ENCODE measurements at regions not wholly inside any gene's neighbourhood (a gene's known extent, or its start where the extent isn't known, plus 50 kb on each side); places are given as distances from the start of the nearest gene placed in this dataset.

DNA sequence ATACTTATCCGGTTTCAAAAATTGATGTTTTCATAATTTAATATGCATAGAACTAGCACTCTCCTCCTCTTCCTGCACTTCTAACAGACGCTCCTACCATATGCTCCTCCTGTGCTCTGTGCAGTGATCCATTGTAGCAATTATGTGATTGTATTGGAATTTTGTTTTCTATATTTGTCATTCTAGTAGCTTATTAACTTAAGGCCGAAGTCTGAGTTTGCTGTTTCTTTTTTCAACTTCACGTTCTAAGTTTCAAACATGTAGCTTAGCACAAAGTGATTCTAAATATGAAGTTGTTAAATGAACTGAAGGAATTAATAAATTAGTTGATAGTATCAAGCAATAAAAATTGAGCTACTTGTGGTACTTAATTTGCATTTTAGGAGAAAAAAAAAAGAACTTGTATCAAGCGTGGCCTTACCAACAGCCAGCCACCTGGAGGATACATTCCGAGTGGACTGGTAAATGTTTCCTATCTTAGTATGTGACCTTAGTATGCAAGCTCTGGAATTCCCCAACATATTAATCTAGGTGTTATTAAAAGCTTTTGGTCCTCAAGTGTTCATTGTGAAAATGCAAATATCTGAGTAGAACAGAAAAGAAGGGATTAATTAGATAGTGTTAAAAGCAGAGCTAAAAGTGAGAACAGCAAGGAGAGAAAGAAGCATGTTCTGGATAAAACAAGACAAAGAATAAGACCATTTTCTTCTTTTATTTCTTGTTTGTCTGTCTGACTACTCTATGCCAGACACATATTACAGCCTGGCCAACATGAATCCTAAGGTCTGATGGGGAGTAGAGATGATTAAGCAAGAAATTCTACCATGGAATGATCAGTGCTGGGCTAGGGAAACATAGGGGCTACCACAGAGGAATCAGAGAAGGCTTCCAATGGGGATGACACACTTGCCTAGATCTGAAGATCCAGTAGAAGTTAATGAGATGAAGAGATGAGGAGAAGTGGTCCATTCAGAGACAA, 290.4 kb upstream of the MON1B start:
- DNase-seq (ENCODE audit: low spot score): no peak

DNA sequence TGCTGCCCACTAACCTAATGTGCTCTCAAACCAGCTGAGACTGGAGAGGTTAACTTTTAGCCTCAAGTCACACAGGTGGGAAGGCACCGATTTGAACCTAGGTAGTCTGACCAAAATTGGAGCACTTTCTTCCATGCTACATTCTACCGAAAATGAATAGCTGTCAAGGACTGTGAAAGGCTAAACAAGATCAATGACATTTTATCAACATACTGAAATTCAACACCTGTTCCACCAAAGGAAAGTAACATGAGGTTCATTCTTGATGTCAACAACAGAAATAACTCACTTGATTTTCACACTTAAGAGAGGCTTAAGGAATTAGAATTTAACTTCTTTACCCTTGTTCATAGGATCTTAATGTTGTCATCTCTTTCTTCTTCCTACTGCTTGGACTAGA, 284.4 kb upstream of the MON1B start:
- DNase-seq (ENCODE audit: low spot score): no peak

DNA sequence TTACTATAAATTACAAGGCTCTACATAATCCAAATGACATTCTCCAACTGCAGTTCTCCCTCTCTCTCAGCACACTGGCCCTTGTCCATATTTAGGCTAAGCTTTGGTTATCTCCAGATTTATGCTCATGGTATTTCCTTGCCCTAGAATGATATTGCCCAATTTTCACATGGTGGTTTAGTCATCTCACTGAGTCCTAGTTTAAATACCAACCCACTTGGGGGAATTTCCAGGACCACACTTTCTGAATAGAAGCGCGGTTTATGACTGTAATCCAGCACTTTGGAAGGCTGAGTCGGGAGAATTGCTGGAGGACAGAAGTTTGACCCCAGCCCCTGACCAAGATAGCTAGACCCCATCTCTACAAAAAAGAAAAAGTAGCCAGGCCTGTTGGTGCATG, 280.1 kb upstream of the MON1B start:
- DNase-seq (ENCODE audit: low spot score): no peak

DNA sequence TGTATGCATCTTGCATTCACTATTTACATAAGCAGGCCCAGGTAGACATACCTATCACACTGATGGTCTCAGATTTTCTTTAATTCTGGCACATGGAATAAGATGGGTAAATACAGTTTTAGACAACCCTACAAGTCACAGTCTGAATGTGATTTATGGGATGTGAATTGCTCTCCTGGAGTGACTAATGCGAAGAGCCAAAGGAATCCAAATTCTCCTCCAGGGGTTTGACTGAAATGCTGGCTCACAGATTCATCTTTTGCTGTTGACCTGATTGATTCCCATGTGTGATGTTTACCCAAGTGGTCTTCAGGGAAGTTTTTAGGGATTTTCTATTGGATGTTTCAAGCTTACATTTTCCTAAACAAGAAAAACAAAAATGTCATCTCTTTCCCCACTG, 277.9 kb upstream of the MON1B start:
- no peak for DNase-seq (ENCODE audit: low spot score)

DNA sequence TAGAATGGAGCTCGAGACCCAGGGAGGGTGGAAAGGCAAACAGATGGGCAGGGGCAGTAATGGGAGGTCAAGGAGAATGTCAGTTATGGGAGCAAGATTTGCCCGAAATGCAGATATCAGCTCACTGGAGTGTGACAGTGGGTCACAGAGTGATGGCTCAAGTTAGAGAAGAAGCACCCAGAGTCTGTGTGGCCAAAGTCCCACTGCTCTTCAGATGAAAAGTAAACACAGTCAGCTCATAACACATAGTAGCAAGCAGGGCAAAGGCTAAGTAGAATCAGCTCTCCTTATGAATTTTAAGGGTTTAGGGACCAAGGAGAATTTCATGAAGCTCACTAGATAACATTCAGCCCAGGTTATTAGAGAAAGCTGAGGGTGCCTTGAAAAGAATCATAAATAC, 264.9 kb upstream of the MON1B start:
- DNase-seq (ENCODE audit: low spot score): no peak

GRCh38 chr16:76926595-76926994, 264.4 kb upstream of the MON1B start:
- no peak for DNase-seq (ENCODE audit: low spot score)

- no peak for DNase-seq (ENCODE audit: low spot score)
These were observed 259.8 kb upstream of the MON1B start for GRCh38 chr16:76931186-76931585.

DNA sequence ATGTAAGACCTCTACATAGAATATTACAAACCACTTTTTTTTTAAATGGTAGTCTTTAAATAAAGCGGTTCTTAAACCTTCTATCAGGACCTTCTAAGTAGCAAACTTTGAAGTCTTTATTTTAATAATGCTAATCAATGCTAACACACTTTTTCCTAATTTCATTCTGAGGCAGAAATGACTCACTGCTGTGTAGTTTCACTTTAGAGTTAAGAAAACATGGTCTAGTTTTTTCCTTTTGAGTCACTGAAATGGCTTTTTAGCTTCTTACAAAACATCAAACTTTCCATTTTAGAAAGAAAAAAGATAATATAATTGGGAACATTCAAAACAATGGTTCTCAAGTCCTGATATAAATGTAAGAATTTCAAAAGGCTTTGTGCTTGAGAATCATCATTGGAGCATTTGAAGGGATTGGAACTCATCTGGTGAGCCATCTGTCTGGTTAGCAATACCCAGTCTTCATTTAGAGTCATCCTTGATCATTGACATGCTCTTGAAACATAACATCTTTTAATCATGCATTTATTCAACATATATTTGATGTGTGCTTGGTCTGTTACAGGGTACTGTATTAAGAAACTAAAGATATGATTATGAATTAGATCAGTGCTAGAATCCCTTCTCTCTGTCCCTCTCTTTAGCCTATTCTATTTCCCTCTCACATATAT, 258.3 kb upstream of the MON1B start:
- DNase-seq (ENCODE audit: low spot score): no peak

DNA sequence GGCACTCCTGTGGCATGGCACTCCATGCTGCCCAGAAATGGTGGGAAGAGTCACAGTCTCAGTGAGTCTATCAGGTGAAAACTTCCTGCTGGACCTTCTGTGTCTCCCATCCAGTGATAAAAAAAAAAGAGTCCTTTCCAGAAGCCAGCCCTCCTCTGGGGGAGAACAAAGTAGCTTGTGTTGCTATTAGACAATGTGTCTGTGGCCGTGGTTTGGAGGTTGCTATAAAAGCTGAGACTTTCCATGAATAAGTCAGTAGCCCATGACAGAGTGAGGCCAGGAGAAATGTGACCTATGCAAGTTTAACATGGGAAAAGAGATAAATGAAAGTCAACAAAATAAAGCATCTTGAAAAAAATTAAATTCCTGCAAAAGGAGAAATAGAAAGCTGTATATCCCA, 250.7 kb upstream of the MON1B start:
- DNase-seq (ENCODE audit: low spot score): no peak

GRCh38 chr16:76941113-76941512, 249.9 kb upstream of the MON1B start:
- no peak for DNase-seq (ENCODE audit: low spot score)

DNA sequence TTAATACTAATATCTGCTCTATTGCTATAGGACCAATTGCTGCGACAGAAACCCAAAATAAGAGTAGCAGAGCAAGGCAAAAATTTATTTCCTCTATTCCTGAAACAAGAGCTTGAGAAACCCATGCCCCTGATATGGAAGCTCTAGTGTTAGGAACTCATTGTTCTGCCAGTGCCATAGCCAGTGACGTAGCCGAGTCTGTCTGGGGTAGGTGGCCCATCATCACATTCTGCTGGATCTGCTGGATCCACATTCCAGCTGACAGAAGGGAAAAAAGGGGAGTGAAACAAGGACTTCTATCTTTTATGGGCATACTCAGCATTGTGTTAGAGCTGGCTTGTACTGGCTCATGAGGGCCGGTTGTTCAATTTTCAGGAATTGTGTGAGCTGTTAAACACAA, 248.9 kb upstream of the MON1B start:
- no peak for DNase-seq (ENCODE audit: low spot score)

GRCh38 chr16:76943921-76944320, 247.1 kb upstream of the MON1B start:
- no peak for DNase-seq (ENCODE audit: low spot score)

GRCh38 chr16:76946879-76947278, 244.1 kb upstream of the MON1B start:
- DNase-seq (ENCODE audit: low spot score): peak; percentile 48

DNA sequence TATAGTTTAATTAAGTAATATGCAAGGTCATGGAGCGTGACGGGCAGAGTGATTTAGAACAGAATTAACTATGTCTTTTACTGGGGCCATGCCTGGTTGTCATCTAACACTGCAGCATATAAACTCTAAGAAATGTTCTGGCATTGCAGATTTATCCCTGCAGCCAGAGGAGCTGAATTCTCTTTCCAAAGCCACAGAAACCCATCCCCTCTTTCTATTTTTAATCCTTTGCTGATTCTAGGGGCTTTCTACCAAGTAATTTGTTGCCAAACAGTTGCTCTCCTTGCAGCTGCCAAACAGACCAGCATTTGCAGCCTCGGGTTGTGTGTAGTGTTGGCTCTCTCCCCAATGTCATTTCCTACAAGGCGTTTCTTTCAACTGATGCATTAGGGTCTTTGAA, 243.2 kb upstream of the MON1B start:
- no peak for DNase-seq (ENCODE audit: low spot score)

DNA sequence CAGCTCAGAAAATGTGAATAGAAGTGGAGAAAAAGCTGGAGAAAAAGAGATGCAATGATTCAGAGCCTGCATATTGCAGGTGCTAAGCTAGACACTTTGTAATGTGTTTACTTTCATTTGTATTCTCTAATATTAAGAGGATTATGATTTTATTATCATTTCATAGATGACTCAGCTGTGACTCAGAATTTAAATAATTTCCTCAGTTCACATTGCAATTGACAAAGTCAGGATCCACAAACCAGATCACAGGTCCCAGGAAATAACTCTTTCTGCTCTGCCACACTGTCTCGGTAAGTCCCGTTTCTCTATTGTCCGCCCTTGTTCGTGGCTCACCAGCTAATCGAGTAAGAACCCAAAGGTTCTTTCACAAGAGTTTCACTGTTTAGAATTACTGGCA, 235.4 kb upstream of the MON1B start:
- DNase-seq (ENCODE audit: low spot score): no peak

DNA sequence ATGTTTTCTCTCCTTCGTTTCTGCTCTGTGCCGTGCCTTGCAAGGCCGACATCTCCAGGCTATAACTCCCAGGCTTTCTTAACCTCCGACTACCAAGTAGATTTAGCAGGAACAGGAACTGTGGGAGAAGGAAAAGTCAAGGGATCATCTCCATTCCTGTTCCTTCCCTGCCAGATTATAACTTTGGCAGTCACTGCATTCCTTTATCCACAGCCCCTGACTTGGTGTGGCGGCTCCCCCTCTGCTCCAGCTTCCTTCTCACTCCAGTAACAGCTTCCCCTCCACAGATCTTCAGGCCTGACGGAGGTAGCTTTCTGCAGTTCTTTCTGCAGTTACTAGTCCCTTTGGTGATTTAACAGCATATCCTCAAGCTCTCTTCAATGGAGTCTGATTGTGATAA, 234.6 kb upstream of the MON1B start:
- DNase-seq (ENCODE audit: low spot score): no peak

- DNase-seq (ENCODE audit: low spot score): no peak
These were observed 234.1 kb upstream of the MON1B start for GRCh38 chr16:76956841-76957240.

GRCh38 chr16:76959166-76959565, 231.8 kb upstream of the MON1B start:
- no peak for DNase-seq (ENCODE audit: low spot score)

GRCh38 chr16:76963614-76964315, 227.2 kb upstream of the MON1B start:
- peak; percentile 36 for DNase-seq (ENCODE audit: low spot score)

- DNase-seq (ENCODE audit: low spot score): no peak
These were observed 226.4 kb upstream of the MON1B start for GRCh38 chr16:76964464-76965154.

DNA sequence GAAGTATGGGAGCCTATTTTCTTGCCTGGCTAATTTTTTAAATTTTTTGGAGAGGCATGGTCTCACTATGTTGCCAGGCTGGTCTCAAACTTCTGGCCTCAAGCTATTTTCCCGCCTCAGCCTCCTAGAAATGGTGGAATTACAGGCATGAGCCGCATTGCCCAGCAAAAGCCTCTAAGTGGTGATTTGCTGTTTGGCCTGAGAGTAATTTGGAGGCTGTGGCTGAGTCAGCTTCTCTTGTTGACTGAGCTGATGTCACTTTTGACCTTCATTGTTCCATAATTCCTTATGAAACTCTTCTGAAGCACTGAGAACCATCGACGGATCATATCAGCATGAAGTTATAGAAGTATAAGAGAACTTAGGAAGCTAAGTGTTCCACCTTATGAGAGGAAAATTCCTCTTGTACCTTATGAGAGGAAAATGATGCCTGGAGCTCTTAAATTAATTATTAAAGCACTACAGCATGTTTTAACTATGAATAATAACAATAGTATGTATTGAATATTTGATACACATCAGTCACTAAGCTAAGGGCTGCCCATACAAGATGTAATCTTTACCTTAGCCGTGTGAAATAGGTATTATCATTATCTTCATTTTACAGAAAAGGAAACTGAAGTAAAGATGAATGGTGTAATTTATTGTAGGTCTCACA, 220.8 kb upstream of the MON1B start:
- DNase-seq (ENCODE audit: low spot score): peak; percentile 1

- DNase-seq (ENCODE audit: low spot score): no peak
These were observed 220.3 kb upstream of the MON1B start for GRCh38 chr16:76970745-76971099.

Data from SW480 (cell line).